ENCODE measurements at regions not wholly inside any gene's neighbourhood (a gene's known extent, or its start where the extent isn't known, plus 50 kb on each side); places are given as distances from the start of the nearest gene placed in this dataset.

- Histone ChIP-seq H3K23ac (ENCODE audit: low read length) (no peak overlapping the region), H3K4me1 (ENCODE audit: control insufficient read depth in 1 of 2, insufficient read depth in 2 of 2, low read length in 2 of 2) (no peaks in the 10 kb centered on the region), H3K4ac (ENCODE audit: low read depth, low read length) (no peak overlapping the region), H3K79me1 (ENCODE audit: low read length) (no peaks in the 10 kb centered on the region), H4K12ac (ENCODE audit: low read depth, low read length) (no peak overlapping the region), H2AFZ (ENCODE audit: insufficient read depth, low read length, poor library complexity) (no peak overlapping the region), H2AK5ac (ENCODE audit: low read length) (no peak overlapping the region), H3K18ac (ENCODE audit: low read length) (no peak overlapping the region), H3K14ac (ENCODE audit: low read length) (no peak overlapping the region), H2BK120ac (ENCODE audit: insufficient read depth, low read length, poor library complexity) (no peak overlapping the region), H4K8ac (ENCODE audit: low read depth, low read length) (no peak overlapping the region), H3K27ac (ENCODE audit: low read depth, low read length) (no peak overlapping the region), H3K27me3 (ENCODE audit: insufficient read depth, low read length) (no peaks in the 10 kb centered on the region), H2BK12ac (ENCODE audit: low read length) (no peak overlapping the region), H3K9ac (ENCODE audit: low read length) (no peak overlapping the region), H3K9me3 (ENCODE audit: insufficient read depth, low read depth, low read length) (no peaks in the 10 kb centered on the region), H2BK5ac (ENCODE audit: low read depth, low read length, poor library complexity) (no peak overlapping the region), H3K36me3 (ENCODE audit: control insufficient read depth in 1 of 2, insufficient read depth in 2 of 2, low read length in 2 of 2) (no peaks in the 10 kb centered on the region), H4K91ac (ENCODE audit: low read depth, low read length) (no peak overlapping the region), H3K79me2 (ENCODE audit: control insufficient read depth, insufficient read depth, low read length, poor library complexity) (no peaks in the 10 kb centered on the region), H3K4me2 (ENCODE audit: low read length) (no peak overlapping the region), H3K4me3 (ENCODE audit: low read depth, low read length) (no peak overlapping the region)
- no peak for DNase-seq
- no CpG with 5 or more reads among the region's 4 CpGs for WGBS (ENCODE audit: extremely low coverage, insufficient coverage, insufficient read length)
Measured at GRCh38 chr16:52718046-52718445, 171.1 kb upstream of the TOX3 start.

- DNase-seq = no peak
- Histone ChIP-seq H2BK12ac (ENCODE audit: low read length) (no peak overlapping the region), H3K79me1 (ENCODE audit: low read length) (no peaks in the 10 kb centered on the region), H3K27ac (ENCODE audit: low read depth, low read length) (no peak overlapping the region), H3K79me2 (ENCODE audit: control insufficient read depth, insufficient read depth, low read length, poor library complexity) (no peaks in the 10 kb centered on the region), H3K18ac (ENCODE audit: low read length) (no peak overlapping the region), H3K27me3 (ENCODE audit: insufficient read depth, low read length) (no peaks in the 10 kb centered on the region), H3K23ac (ENCODE audit: low read length) (no peak overlapping the region), H4K91ac (ENCODE audit: low read depth, low read length) (no peak overlapping the region), H3K9ac (ENCODE audit: low read length) (no peak overlapping the region), H4K12ac (ENCODE audit: low read depth, low read length) (no peak overlapping the region), H3K4me3 (ENCODE audit: low read depth, low read length) (no peak overlapping the region), H3K4me1 (ENCODE audit: control insufficient read depth in 1 of 2, insufficient read depth in 2 of 2, low read length in 2 of 2) (no peaks in the 10 kb centered on the region), H3K36me3 (ENCODE audit: control insufficient read depth in 1 of 2, insufficient read depth in 2 of 2, low read length in 2 of 2) (no peaks in the 10 kb centered on the region), H3K4me2 (ENCODE audit: low read length) (no peak overlapping the region), H3K9me3 (ENCODE audit: insufficient read depth, low read depth, low read length) (no peaks in the 10 kb centered on the region), H2AFZ (ENCODE audit: insufficient read depth, low read length, poor library complexity) (no peak overlapping the region), H3K14ac (ENCODE audit: low read length) (no peak overlapping the region), H2AK5ac (ENCODE audit: low read length) (no peak overlapping the region), H2BK5ac (ENCODE audit: low read depth, low read length, poor library complexity) (no peak overlapping the region), H4K8ac (ENCODE audit: low read depth, low read length) (no peak overlapping the region), H2BK120ac (ENCODE audit: insufficient read depth, low read length, poor library complexity) (no peak overlapping the region), H3K4ac (ENCODE audit: low read depth, low read length) (no peak overlapping the region)
- no CpG with 5 or more reads among the region's 7 CpGs for WGBS (ENCODE audit: extremely low coverage, insufficient coverage, insufficient read length)
Measured at GRCh38 chr16:52713740-52714139, 166.8 kb upstream of the TOX3 start.

- no peak overlapping the region for H3K9ac ChIP-seq (ENCODE audit: low read length)
- no peak overlapping the region for H3K18ac ChIP-seq (ENCODE audit: low read length)
- no peaks in the 10 kb centered on the region for H3K27me3 ChIP-seq (ENCODE audit: insufficient read depth, low read length)
- H3K4me2 ChIP-seq (ENCODE audit: low read length) = no peak overlapping the region
- H2AK5ac ChIP-seq (ENCODE audit: low read length) = no peak overlapping the region
- H3K79me2 ChIP-seq (ENCODE audit: control insufficient read depth, insufficient read depth, low read length, poor library complexity) = no peaks in the 10 kb centered on the region
- H2AFZ ChIP-seq (ENCODE audit: insufficient read depth, low read length, poor library complexity) = no peak overlapping the region
- H3K4me3 ChIP-seq (ENCODE audit: low read depth, low read length) = no peak overlapping the region
- H4K91ac ChIP-seq (ENCODE audit: low read depth, low read length) = no peak overlapping the region
- H3K23ac ChIP-seq (ENCODE audit: low read length) = no peak overlapping the region
- no peak overlapping the region for H3K4ac ChIP-seq (ENCODE audit: low read depth, low read length)
- no peak overlapping the region for H4K12ac ChIP-seq (ENCODE audit: low read depth, low read length)
- no peaks in the 10 kb centered on the region for H3K4me1 ChIP-seq (ENCODE audit: control insufficient read depth in 1 of 2, insufficient read depth in 2 of 2, low read length in 2 of 2)
- H3K36me3 ChIP-seq (ENCODE audit: control insufficient read depth in 1 of 2, insufficient read depth in 2 of 2, low read length in 2 of 2) = no peaks in the 10 kb centered on the region
- H3K9me3 ChIP-seq (ENCODE audit: insufficient read depth, low read depth, low read length) = no peaks in the 10 kb centered on the region
- H4K8ac ChIP-seq (ENCODE audit: low read depth, low read length) = no peak overlapping the region
- no peak overlapping the region for H3K27ac ChIP-seq (ENCODE audit: low read depth, low read length)
- no peak for DNase-seq
- no peak overlapping the region for H2BK12ac ChIP-seq (ENCODE audit: low read length)
- no peak overlapping the region for H2BK120ac ChIP-seq (ENCODE audit: insufficient read depth, low read length, poor library complexity)
- no peak overlapping the region for H3K14ac ChIP-seq (ENCODE audit: low read length)
- no peak overlapping the region for H2BK5ac ChIP-seq (ENCODE audit: low read depth, low read length, poor library complexity)
- no CpG with 5 or more reads among the region's 3 CpGs for WGBS (ENCODE audit: extremely low coverage, insufficient coverage, insufficient read length)
- H3K79me1 ChIP-seq (ENCODE audit: low read length) = no peaks in the 10 kb centered on the region
Measured at GRCh38 chr16:52709306-52709705, 162.4 kb upstream of the TOX3 start.

GRCh38 chr16:52708476-52708875 is 161.5 kb upstream of the TOX3 start:
- Histone ChIP-seq H2AFZ (ENCODE audit: insufficient read depth, low read length, poor library complexity) (no peak overlapping the region), H4K8ac (ENCODE audit: low read depth, low read length) (no peak overlapping the region), H3K23ac (ENCODE audit: low read length) (no peak overlapping the region), H2BK120ac (ENCODE audit: insufficient read depth, low read length, poor library complexity) (no peak overlapping the region), H2AK5ac (ENCODE audit: low read length) (no peak overlapping the region), H3K36me3 (ENCODE audit: control insufficient read depth in 1 of 2, insufficient read depth in 2 of 2, low read length in 2 of 2) (no peaks in the 10 kb centered on the region), H3K4me2 (ENCODE audit: low read length) (no peak overlapping the region), H3K4ac (ENCODE audit: low read depth, low read length) (no peak overlapping the region), H4K91ac (ENCODE audit: low read depth, low read length) (no peak overlapping the region), H3K27ac (ENCODE audit: low read depth, low read length) (no peak overlapping the region), H2BK12ac (ENCODE audit: low read length) (no peak overlapping the region), H3K27me3 (ENCODE audit: insufficient read depth, low read length) (no peaks in the 10 kb centered on the region), H3K79me2 (ENCODE audit: control insufficient read depth, insufficient read depth, low read length, poor library complexity) (no peaks in the 10 kb centered on the region), H3K79me1 (ENCODE audit: low read length) (no peaks in the 10 kb centered on the region), H3K4me3 (ENCODE audit: low read depth, low read length) (no peak overlapping the region), H3K9me3 (ENCODE audit: insufficient read depth, low read depth, low read length) (no peaks in the 10 kb centered on the region), H3K9ac (ENCODE audit: low read length) (no peak overlapping the region), H3K14ac (ENCODE audit: low read length) (no peak overlapping the region), H3K18ac (ENCODE audit: low read length) (no peak overlapping the region), H4K12ac (ENCODE audit: low read depth, low read length) (no peak overlapping the region), H2BK5ac (ENCODE audit: low read depth, low read length, poor library complexity) (no peak overlapping the region), H3K4me1 (ENCODE audit: control insufficient read depth in 1 of 2, insufficient read depth in 2 of 2, low read length in 2 of 2) (no peaks in the 10 kb centered on the region)
- no CpG with 5 or more reads among the region's 2 CpGs for WGBS (ENCODE audit: extremely low coverage, insufficient coverage, insufficient read length)
- DNase-seq = no peak
